ENCODE measurements at regions not wholly inside any gene's neighbourhood (a gene's known extent, or its start where the extent isn't known, plus 50 kb on each side); places are given as distances from the start of the nearest gene placed in this dataset.

DNA sequence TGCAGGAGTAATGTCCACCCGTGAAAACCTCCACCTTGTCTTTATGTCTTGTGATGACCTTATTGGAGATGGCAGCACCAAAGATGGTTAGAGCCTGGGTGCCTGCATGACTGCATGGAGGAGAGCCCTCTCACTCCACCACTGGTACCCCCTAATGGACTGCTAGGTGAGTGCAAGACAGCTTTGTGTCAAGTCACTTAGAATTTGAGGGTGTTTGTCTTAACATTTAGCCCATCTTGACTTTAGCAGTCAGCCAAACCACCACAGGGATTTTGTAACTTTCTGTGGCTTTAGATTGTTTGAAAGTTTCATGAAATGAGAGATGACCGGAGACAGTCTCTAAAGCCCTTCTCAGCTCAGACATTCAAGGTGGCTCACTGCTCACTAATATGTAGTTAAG lies 232.9 kb upstream of the NCAM1 start:
- TF ChIP-seq, protein P1, sequence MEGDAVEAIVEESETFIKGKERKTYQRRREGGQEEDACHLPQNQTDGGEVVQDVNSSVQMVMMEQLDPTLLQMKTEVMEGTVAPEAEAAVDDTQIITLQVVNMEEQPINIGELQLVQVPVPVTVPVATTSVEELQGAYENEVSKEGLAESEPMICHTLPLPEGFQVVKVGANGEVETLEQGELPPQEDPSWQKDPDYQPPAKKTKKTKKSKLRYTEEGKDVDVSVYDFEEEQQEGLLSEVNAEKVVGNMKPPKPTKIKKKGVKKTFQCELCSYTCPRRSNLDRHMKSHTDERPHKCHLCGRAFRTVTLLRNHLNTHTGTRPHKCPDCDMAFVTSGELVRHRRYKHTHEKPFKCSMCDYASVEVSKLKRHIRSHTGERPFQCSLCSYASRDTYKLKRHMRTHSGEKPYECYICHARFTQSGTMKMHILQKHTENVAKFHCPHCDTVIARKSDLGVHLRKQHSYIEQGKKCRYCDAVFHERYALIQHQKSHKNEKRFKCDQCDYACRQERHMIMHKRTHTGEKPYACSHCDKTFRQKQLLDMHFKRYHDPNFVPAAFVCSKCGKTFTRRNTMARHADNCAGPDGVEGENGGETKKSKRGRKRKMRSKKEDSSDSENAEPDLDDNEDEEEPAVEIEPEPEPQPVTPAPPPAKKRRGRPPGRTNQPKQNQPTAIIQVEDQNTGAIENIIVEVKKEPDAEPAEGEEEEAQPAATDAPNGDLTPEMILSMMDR (IDR thresholded peaks at IDR 0.05; ENCODE audit: control insufficient read depth, insufficient read depth, low read depth, low read length, missing control alignments), result no peak
- H3K4me3 ChIP-seq (ENCODE audit: control insufficient read depth, low read depth, low read length), result no peak overlapping the region
- DNase-seq (ENCODE audit: low read depth), result no peak

DNA sequence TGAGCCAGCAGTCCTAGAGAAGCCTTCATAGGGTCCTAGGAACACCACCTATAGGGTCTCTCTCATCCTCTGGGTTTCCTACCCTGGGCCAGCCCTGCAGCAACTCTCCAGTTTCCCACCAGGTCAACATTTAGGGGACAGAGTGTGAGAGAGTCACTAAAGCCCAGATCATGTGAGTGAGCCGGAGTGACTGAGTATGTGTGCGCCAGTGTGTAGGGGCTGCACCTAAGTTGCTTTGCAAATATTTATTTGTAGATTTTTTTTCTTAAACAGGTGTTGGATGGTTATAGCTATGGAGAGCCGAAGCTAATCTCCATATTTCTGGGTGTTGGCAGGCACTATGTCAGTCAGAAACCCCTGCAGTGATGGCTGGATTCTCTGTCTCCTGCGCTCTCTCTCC lies 232.5 kb upstream of the NCAM1 start:
- no peak overlapping the region for H3K4me3 ChIP-seq (ENCODE audit: control insufficient read depth, low read depth, low read length)
- TF ChIP-seq, protein P1 (IDR thresholded peaks at IDR 0.05; ENCODE audit: control insufficient read depth, insufficient read depth, low read depth, low read length, missing control alignments), result no peak
- DNase-seq (ENCODE audit: low read depth), result no peak

DNA sequence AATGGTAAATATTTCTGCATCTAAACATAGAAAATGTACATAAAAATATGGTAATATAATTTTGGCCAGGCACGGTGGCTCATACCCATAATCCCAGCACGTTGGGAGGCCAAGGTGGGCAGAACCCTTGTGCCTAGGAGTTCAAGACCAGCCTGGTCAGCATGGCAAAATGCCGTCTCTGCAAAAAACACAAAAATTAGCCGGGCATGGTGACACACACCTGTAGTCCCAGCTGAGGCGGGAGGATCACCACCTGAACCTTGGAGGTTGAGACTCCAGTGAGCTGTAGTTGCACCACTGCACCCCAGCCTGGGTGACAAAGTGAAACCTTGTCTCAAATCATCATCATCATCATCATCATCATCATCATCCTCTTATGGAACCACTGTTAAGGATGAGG lies 230.6 kb upstream of the NCAM1 start:
- no peak for DNase-seq (ENCODE audit: low read depth)
- TF ChIP-seq, protein P1 (IDR thresholded peaks at IDR 0.05; ENCODE audit: control insufficient read depth, insufficient read depth, low read depth, low read length, missing control alignments), result no peak
- no peak overlapping the region for H3K4me3 ChIP-seq (ENCODE audit: control insufficient read depth, low read depth, low read length)

DNA sequence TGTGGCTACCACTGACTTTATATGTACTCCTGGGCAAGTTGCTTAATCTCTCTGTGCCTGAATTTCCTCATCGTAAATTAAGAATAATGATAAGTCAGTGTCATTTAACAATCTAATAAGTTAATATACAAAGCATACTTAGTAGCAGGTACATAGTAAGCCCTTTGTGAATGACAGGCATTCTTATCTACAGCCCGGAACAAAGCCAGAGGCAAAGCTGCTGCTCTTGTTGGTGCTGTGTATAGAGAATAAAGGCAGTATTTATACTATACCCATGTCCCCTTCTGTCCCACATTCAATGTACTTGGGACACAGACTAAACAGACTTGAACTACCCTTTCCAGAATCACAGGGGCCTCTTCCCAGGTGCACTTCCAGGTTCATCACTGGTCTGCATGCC lies 229.7 kb upstream of the NCAM1 start:
- TF ChIP-seq, protein P1 (IDR thresholded peaks at IDR 0.05; ENCODE audit: control insufficient read depth, insufficient read depth, low read depth, low read length, missing control alignments), result no peak
- H3K4me3 ChIP-seq (ENCODE audit: control insufficient read depth, low read depth, low read length), result no peak overlapping the region
- no peak for DNase-seq (ENCODE audit: low read depth)

DNA sequence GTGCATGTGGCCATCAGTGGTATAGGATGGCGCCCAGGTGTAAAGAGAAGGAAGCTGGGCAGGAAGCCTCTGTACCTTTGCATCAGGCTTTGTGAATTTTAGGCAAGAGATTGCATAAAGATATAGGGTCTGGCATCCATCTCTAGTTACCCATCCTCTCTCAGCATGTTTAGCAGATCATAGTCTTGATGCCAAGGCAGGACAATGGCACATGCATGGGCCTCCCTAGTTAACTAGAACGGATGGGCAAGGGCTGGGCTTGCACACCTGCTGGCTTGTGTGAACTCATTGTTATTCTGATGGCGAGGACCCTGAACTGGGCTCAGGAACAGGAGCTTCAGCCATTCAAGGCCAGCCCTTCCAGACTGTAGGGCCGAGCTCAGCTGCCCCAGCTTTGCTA lies 229.2 kb upstream of the NCAM1 start:
- TF ChIP-seq, protein P1 (IDR thresholded peaks at IDR 0.05; ENCODE audit: control insufficient read depth, insufficient read depth, low read depth, low read length, missing control alignments), result no peak
- DNase-seq (ENCODE audit: low read depth), result no peak
- H3K4me3 ChIP-seq (ENCODE audit: control insufficient read depth, low read depth, low read length), result no peak overlapping the region

DNA sequence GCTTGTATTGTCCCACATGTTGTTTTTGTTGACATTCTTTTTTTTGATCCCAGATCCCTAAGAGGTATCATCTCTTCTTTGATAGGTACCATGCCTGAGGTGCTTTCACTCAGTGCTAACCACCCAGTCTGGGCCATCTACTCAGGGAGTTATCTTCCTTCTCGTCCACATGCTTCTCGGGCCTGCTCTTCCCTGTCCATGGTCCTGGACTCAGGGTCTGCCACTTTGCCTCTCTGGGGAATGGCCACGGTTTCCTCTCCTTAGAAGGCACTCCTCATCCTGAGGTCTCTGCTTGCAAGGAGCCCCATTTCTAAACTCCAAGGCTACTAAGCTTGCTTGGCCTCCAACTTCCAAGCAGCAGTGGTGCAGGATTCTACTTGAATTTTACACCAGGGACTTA lies 227.0 kb upstream of the NCAM1 start:
- TF ChIP-seq, protein P1 (IDR thresholded peaks at IDR 0.05; ENCODE audit: control insufficient read depth, insufficient read depth, low read depth, low read length, missing control alignments), result no peak
- DNase-seq (ENCODE audit: low read depth), result no peak
- no peak overlapping the region for H3K4me3 ChIP-seq (ENCODE audit: control insufficient read depth, low read depth, low read length)

DNA sequence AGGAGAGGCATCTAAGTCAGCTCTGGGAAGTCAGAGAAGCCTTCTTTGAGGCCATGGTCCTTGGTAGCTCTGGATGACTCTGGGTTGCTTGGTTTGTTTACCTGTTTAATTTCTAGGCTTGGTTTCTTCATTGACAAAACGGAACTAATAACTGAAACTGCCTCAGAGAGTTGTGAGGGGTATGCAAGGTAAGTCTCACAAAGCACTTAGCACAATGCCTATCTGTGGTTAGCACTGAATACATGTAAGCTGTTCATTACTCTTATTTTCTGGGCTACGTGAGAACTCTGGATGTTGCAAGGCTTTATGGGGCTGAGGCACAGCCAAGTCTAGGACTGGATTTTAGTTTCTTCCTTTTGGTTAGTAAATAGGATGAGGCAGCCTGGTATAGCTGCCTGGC lies 225.8 kb upstream of the NCAM1 start:
- TF ChIP-seq, protein P1 (IDR thresholded peaks at IDR 0.05; ENCODE audit: control insufficient read depth, insufficient read depth, low read depth, low read length, missing control alignments), result no peak

More for the DNA sequence above, 225.8 kb upstream of the NCAM1 start:
- H3K4me3 ChIP-seq (ENCODE audit: control insufficient read depth, low read depth, low read length), result no peak overlapping the region
- DNase-seq (ENCODE audit: low read depth), result no peak
